GM19328 (cell line): ENCODE measurements at regions not wholly inside any gene's neighbourhood (a gene's known extent, or its start where the extent isn't known, plus 50 kb on each side); places are given as distances from the start of the nearest gene placed in this dataset.
"Not testable (repeated sequence)": the region's sequence is repeated elsewhere in the genome, so short reads cannot be mapped to it uniquely, and the experiment has no call there.

ENCODE experiments used
- ATAC-seq: cut with Tn5 transposase; IDR thresholded peaks from one replicate; pipeline ENCODE4 v1.9.1; 2021; ENCODE audit warnings: mild to moderate bottlenecking, moderate library complexity; ENCODE audit not compliant: unreplicated experiment

DNA sequence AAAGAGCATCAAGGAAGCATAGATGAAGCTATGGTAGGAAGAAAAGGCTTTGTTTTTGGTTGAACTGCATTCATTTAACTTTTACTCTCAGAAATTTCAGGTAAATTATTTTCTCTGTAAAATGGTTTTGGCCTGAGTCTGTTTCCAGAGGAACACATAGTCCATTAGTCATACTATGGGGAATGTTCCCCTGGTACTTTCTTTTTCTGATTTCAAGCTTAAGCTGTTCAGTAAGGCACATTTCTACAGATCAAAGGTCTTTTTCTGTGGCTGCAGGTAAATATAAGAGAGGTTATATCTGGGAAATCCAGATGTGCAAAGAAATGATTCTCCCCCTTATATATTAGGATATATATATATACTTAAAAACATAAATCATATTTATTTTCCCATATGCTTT is 1744.4 kb upstream of the ADGRL3 start:
- no peak for ATAC-seq

GRCh38 chr4:59457576-59457975 is 1742.5 kb upstream of the ADGRL3 start:
- ATAC-seq: no peak

DNA sequence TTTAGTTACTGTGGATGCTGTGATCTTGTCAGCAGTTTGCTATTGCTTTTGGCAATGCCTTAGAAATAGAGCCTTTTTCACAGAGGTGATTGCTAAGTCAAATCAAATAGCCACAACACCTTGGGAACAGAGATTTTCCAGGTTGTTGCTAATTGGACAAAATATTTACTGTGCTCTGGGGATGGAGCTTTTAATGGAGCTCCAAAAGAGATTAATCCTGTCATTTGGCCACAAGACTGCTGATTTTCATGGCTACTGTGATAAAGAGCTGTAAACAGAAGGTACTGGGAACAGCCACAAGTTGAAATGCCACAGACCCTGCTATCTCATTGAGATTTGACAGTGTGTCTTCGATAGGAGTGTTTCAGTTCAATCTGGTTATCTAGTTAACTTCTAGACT is 1715.2 kb upstream of the ADGRL3 start:
- ATAC-seq: no peak

- no peak for ATAC-seq
These were observed 1700.0 kb upstream of the ADGRL3 start for GRCh38 chr4:59500103-59500502.

GRCh38 chr4:59503731-59504130 is 1696.4 kb upstream of the ADGRL3 start:
- ATAC-seq: no peak

DNA sequence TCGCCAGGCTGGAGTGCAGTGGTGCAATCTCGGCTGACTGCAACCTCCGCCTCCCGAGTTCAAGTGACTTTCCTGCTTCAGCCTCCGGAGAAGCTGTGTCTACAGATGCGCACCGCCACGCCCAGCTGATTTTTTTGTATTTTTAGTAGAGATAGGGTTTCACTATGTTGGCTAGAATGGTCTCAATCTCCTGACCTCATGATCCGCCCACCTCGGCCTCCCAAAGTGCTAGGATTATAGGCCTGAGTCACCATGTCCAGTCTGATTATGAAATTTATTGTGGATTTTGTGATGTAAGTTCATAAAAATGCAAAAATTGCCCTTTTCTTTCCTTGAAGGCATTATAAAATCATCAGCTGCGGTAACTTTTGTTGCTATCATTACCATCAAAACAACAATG is 1688.3 kb upstream of the ADGRL3 start:
- not testable (repeated sequence) for ATAC-seq

GRCh38 chr4:59517007-59517406 is 1683.1 kb upstream of the ADGRL3 start:
- ATAC-seq: no peak

DNA sequence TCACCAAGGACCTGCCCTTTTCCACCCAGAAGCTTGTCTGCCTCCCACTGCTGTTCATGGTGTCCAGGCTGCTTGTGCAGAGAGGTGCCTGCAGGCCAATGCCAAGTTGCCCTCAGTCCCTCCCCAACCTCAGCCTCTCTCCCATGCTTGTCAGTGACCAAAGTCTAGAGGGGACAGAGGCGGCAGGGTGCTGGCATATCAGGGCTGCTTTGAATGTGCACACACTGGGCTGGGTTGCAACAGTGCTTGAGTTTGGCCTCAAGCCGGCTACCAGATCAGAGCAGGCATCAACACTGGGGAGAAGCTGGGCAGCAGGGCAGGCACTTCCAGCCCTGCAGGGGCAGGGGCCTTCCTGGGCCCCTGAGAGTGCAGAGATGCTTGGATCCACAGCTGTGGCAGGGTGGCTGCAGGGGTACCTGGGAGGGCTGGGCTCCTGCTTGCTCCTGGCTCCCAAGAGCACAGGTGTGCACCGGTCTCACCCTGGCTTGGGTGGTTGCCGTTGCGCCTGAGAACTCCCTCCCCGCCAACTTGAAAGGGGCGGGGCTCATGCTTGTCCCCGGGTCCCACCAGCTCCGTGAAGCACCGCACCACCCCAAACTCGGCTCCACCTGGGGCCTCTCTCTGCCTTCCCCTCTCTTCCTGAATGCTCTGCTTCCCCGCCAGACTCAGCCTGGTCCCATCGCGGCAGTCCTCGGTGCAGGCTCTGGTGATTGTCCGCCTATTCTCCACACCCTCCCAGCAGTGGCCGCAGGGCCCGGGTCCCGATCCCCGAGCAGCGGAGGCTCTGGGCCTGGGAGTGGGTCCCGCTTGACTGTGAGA is 1681.9 kb upstream of the ADGRL3 start:
- no peak for ATAC-seq

- ATAC-seq: no peak
These were observed 1674.2 kb upstream of the ADGRL3 start for GRCh38 chr4:59525885-59526284.

- ATAC-seq: no peak
These were observed 1664.6 kb upstream of the ADGRL3 start for GRCh38 chr4:59535541-59535940.

DNA sequence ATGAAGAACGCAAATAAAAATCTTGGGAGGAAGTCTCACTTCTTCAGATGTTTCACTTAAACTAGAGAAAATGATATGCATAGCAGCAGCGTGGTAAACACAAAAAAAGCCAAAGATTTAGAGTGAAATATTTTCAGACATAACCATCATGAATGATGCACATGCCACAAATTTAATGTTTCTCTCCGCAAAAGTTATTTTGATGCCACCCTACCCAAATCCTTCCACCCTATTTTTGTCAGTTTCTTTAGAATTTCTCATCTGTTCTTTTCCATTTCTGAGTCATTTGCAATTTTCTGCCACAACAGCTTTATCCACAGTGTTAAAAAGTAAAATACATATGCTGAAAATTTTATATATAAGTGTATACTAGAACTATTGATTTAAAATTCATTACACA is 1663.7 kb upstream of the ADGRL3 start:
- ATAC-seq: no peak

DNA sequence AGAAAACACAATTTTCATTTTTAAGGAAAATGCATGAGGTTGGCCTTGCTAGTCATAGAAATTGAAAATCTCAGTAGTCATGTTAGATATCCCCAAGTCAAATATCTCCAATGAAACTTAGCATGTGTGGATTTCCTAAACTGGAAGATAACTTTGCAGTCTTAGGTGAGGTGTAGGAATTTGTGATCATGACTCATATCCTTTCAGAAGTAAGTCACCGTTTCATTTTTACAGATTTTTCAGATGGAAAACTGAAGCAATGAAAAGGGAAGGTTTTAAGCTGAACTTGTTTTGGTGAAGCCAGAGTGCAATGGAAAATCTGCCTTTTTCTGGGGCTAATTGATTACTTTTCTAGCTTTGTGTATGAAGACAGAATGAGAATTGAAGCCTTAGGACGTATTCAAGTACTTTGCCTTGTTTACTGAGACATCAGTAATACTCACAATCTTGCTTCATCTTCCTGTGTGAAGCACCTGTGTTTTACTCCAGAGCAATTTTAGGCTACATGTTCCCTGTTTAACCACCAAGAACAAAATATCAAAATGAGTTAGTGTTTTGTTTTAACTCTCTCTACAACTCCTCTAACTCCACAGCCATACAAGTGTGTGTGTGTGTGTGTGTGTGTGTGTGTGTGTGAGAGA is 1662.8 kb upstream of the ADGRL3 start:
- ATAC-seq: no peak

GRCh38 chr4:59539401-59539800 is 1660.7 kb upstream of the ADGRL3 start:
- ATAC-seq: no peak

- no peak for ATAC-seq
These were observed 1659.8 kb upstream of the ADGRL3 start for GRCh38 chr4:59540311-59540710.

DNA sequence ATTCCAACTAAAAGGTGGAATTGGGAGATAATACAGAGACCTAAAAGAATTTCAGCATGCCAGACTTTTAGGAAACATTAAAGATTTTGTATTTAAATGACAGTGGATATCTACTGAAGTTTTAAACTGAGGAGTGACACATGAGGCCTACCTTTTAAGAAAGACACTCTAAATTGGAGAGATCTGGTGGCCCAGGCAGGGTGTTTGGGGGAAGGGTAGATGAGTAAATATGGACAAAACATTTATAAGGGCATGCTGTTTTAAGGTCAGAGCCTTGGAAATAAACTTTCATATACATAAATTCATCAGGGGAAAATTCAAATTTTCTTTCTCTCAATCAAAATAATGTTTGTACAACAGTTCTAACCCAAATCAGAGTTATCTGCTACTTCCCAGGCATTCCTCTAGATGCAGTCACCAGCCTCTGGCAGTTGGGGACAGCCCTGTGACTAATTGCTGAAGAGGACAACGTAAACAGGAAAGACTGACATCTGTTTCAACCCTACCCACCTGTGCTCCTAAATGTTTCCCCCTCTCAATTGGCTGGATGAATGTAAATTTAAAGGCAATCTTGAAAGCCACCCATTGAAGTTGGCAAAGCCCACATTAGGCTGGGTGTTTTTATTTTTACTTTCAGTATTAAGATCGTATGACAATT is 1646.9 kb upstream of the ADGRL3 start:
- ATAC-seq: peak; percentile 90

GRCh38 chr4:59553721-59554091 is 1646.4 kb upstream of the ADGRL3 start:
- ATAC-seq: peak; percentile 62

DNA sequence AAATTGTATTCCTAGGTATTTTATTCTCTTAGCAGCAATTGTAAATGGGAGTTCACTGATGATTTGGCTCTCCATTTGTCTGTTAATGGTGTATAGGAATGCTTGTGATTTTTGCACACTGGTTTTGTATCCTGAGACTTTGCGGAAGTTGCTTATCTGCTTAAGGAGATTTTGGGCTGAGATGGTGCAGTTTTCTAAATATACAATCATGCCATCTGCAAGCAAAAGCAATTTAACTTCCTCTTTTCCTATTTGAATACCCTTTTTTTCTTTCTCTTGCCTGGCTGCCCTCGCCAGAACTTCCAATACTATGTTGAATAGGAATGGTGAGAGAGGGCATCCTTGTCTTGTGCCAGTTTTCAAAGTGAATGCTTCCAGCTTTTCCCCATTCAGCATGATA is 1643.9 kb upstream of the ADGRL3 start:
- ATAC-seq: not testable (repeated sequence)

- ATAC-seq: not testable (repeated sequence)
These were observed 1639.9 kb upstream of the ADGRL3 start for GRCh38 chr4:59560141-59560648.

GRCh38 chr4:59565836-59566235 is 1634.3 kb upstream of the ADGRL3 start:
- no peak for ATAC-seq

GRCh38 chr4:59570860-59571476 is 1629.2 kb upstream of the ADGRL3 start:
- ATAC-seq: peak; percentile 96

- no peak for ATAC-seq
These were observed 1628.2 kb upstream of the ADGRL3 start for GRCh38 chr4:59571805-59572430.
